ENCODE measurements at regions not wholly inside any gene's neighbourhood (a gene's known extent, or its start where the extent isn't known, plus 50 kb on each side); places are given as distances from the start of the nearest gene placed in this dataset.

DNA sequence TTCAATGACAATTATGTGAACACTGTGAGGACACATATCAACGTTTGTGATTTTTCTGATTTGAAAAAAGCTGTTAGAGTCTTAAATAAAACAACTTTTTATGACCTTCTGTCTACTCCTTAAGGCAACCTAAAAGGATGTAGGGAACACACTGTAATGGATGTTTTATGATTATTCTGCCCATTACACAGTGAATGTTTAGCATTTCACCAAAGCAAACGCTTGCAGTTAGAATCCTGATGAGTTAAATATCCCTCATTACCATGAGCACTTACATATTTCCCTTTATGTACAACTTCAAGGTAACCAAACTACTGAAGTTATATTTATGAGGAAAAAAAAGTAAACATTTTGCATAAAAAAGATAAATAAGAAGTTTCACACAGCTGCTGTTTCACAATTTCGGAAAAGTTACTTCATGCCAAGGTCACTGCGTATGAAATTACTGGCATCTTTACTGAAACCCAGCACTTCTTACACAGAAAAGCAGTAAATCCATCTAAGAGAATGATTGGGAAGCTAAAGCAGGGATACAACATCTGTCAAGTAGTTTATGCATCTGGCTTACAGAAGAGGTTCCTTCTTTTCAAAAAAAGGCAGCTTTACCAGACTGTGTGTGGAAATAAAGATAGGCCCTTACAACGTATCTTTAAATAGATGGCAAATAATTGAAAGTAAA, 733.7 kb upstream of the ATXN8OS start:
- TF ChIP-seq, protein P1, sequence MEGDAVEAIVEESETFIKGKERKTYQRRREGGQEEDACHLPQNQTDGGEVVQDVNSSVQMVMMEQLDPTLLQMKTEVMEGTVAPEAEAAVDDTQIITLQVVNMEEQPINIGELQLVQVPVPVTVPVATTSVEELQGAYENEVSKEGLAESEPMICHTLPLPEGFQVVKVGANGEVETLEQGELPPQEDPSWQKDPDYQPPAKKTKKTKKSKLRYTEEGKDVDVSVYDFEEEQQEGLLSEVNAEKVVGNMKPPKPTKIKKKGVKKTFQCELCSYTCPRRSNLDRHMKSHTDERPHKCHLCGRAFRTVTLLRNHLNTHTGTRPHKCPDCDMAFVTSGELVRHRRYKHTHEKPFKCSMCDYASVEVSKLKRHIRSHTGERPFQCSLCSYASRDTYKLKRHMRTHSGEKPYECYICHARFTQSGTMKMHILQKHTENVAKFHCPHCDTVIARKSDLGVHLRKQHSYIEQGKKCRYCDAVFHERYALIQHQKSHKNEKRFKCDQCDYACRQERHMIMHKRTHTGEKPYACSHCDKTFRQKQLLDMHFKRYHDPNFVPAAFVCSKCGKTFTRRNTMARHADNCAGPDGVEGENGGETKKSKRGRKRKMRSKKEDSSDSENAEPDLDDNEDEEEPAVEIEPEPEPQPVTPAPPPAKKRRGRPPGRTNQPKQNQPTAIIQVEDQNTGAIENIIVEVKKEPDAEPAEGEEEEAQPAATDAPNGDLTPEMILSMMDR (optimal IDR thresholded peaks at IDR 0.05 in 1 of 3, IDR thresholded peaks at IDR 0.05 in 1 of 3, conservative IDR thresholded peaks at IDR 0.05 in 1 of 3; ENCODE audit: extremely low read depth in 1 of 3, insufficient read depth in 2 of 3, low read length in 3 of 3) = no peak
- no peak for TF ChIP-seq EZH2 (IDR thresholded peaks at IDR 0.05; ENCODE audit: low read length)

Measured in keratinocyte (primary cell).